HCT116 (cell line): ENCODE measurements at regions not wholly inside any gene's neighbourhood (a gene's known extent, or its start where the extent isn't known, plus 50 kb on each side); places are given as distances from the start of the nearest gene placed in this dataset.

Experiments
- ATAC-seq: fragments of 200-7000 bp; cut with Tn5 transposase; 2 replicates; pipeline ENCODE4 v1.9.1; 2020; ENCODE audit warnings: mild to moderate bottlenecking, moderate library complexity
- BruUV-seq: library from RNA; stranded (reverse); fragments of 400-500 nt; replicated peaks from 2 replicates; lab custom pipeline; 2021; lab: Mats Ljungman, UMichigan
- CTCF ChIA-PET: fragments of 300-600 bp; sonication (Branson Sonifier 250); formaldehyde crosslinking; loops from one replicate; lab custom pipeline; 2021; ENCODE audit warnings: antibody characterized with exemption; lab: Charles Lee
- POLR2A ChIA-PET: fragments of 300-600, 350-600 bp; sonication (Branson Sonifier 250); formaldehyde crosslinking; loops from one replicate; lab custom pipeline; 2021; ENCODE audit warnings: antibody characterized with exemption; lab: Charles Lee
- RAD21 ChIA-PET, 2 experiments: fragments of 300-600 bp; sonication (Branson Sonifier 250); formaldehyde crosslinking; loops; one replicate each; lab custom pipeline; 2023; ENCODE audit warnings: low total read pairs in 2 of 2; ENCODE audit not compliant: uncharacterized antibody in 2 of 2, unreplicated experiment in 2 of 2, low non-redundant PET in 1 of 2; lab: Charles Lee
- DNase-seq: peaks from one replicate; pipeline ENCODE4 v3.0.0-alpha.2; 2010; ENCODE audit warnings: low read depth, low spot score
- H2AFZ ChIP-seq: fragments of 200-600 bp; shearing (Covaris generic), sonication (generic); 2 replicates; pipeline ENCODE4 v1.6.1; 2017; ENCODE audit warnings: low read depth, mixed run types, mixed read lengths, antibody characterized with exemption, low read length; ENCODE audit not compliant: poor library complexity, severe bottlenecking
- H3K27ac ChIP-seq: 2 replicates; pipeline ENCODE4 v1.5.1; 2012; ENCODE audit warnings: low read depth, low read length
- H3K27me3 ChIP-seq: fragments of 200-600 bp; sonication (generic); 2 replicates; pipeline ENCODE4 v1.6.1; 2016; ENCODE audit warnings: mixed run types, low read length, mixed read lengths; ENCODE audit not compliant: insufficient read depth
- H3K36me3 ChIP-seq, 2 experiments: fragments of 200-500 bp in 1 of 2; fragments of 200-600 bp in 1 of 2; sonication (Bioruptor generic) in 1 of 2; sonication (generic) in 1 of 2; 2 replicates each; pipeline versions ENCODE4 v1.5.1 to v1.6.1; 2014 to 2016; ENCODE audit warnings: low read length in 2 of 2, inconsistent platforms in 1 of 2, mixed read lengths in 1 of 2, mixed run types in 1 of 2; ENCODE audit not compliant: insufficient read depth in 2 of 2, control insufficient read depth in 1 of 2
- H3K4me1 ChIP-seq, 2 experiments: fragments of 200-600 bp in 1 of 2; sonication (generic) in 1 of 2; 2 replicates each; pipeline versions ENCODE4 v1.5.1 to v1.6.1; 2012 to 2017; ENCODE audit warnings: low read length in 2 of 2, inconsistent platforms in 1 of 2, mild to moderate bottlenecking in 1 of 2, mixed read lengths in 1 of 2, mixed run types in 1 of 2, moderate library complexity in 1 of 2; ENCODE audit not compliant: insufficient read depth in 2 of 2, control insufficient read depth in 1 of 2
- H3K4me2 ChIP-seq: fragments of 200-600 bp; sonication (generic); 2 replicates; pipeline ENCODE4 v1.6.1; 2017; ENCODE audit warnings: mixed run types, low read length, mixed read lengths
- H3K4me3 ChIP-seq, 2 experiments: fragments of 200-600 bp in 1 of 2; sonication (generic) in 1 of 2; replicated peaks in 1 of 2; 2 replicates each; pipeline ENCODE4 v1.5.1; 2011 to 2016; ENCODE audit warnings: low read length in 2 of 2, control low read depth in 1 of 2, low read depth in 1 of 2, mild to moderate bottlenecking in 1 of 2, mixed read lengths in 1 of 2, mixed run types in 1 of 2
- H3K79me2 ChIP-seq: fragments of 200-600 bp; sonication (generic); 2 replicates; pipeline ENCODE4 v1.6.1; 2017; ENCODE audit warnings: mild to moderate bottlenecking, mixed run types, low read length, moderate library complexity, mixed read lengths; ENCODE audit not compliant: insufficient read depth
- H3K9ac ChIP-seq: fragments of 200-600 bp; sonication (generic); 2 replicates; pipeline ENCODE4 v1.6.1; 2016; ENCODE audit warnings: low read length, mixed read lengths
- H3K9me2 ChIP-seq: fragments of 200-600 bp; sonication (generic), shearing (Covaris generic); 2 replicates; pipeline ENCODE4 v1.6.1; 2017; ENCODE audit warnings: mixed run types, mild to moderate bottlenecking, moderate library complexity; ENCODE audit not compliant: insufficient read depth
- H3K9me3 ChIP-seq, 2 experiments: fragments of 200-500 bp in 1 of 2; fragments of 200-600 bp in 1 of 2; sonication (Bioruptor generic) in 1 of 2; sonication (generic) in 1 of 2; 2 replicates each; pipeline ENCODE4 v1.6.1; 2014 to 2017; ENCODE audit warnings: low read length in 2 of 2, mixed read lengths in 2 of 2, inconsistent platforms in 1 of 2, low read depth in 1 of 2, mild to moderate bottlenecking in 1 of 2, mixed run types in 1 of 2, moderate library complexity in 1 of 2; ENCODE audit not compliant: control insufficient read depth in 1 of 2, insufficient read depth in 1 of 2
- H4K20me1 ChIP-seq: fragments of 200-600 bp; sonication (generic), shearing (Covaris generic); 2 replicates; pipeline ENCODE4 v1.6.1; 2017; ENCODE audit warnings: mixed run types, mild to moderate bottlenecking, moderate library complexity; ENCODE audit not compliant: insufficient read depth
- CBX3 ChIP-seq: IDR thresholded peaks from 2 replicates; pipeline ENCODE4 v1.6.1; 2012; ENCODE audit warnings: low read depth
- EGR1 ChIP-seq: IDR thresholded peaks from 2 replicates; pipeline ENCODE4 v1.6.1; 2012; ENCODE audit warnings: low read depth
- ELF1 ChIP-seq: IDR thresholded peaks from 2 replicates; pipeline ENCODE4 v1.6.1; 2012; ENCODE audit warnings: low read depth, borderline replicate concordance
- EZH2phosphoT487 ChIP-seq: fragments of 200-600 bp; IDR thresholded peaks from 2 replicates; pipeline ENCODE4 v1.6.1; 2018; ENCODE audit warnings: antibody characterized with exemption, borderline replicate concordance
- FOSL1 ChIP-seq: IDR thresholded peaks from 2 replicates; pipeline ENCODE4 v1.6.1; 2012; ENCODE audit warnings: low read depth
- POLR2A ChIP-seq: IDR thresholded peaks from 2 replicates; pipeline ENCODE4 v1.7.0; 2011; ENCODE audit warnings: borderline replicate concordance; ENCODE audit not compliant: insufficient read depth, insufficient read length; ENCODE audit errors: extremely low read depth
- POLR2AphosphoS5 ChIP-seq: IDR thresholded peaks from 2 replicates; pipeline ENCODE4 v1.6.1; 2011; ENCODE audit warnings: mild to moderate bottlenecking, low read depth, low read length, moderate library complexity
- RAD21 ChIP-seq: IDR thresholded peaks from 2 replicates; pipeline ENCODE4 v1.6.1; 2012; ENCODE audit warnings: low read depth, mild to moderate bottlenecking
- REST ChIP-seq: IDR thresholded peaks from 2 replicates; pipeline ENCODE4 v1.6.1; 2012; ENCODE audit warnings: low read depth
- SIN3A ChIP-seq: IDR thresholded peaks from 2 replicates; pipeline ENCODE4 v1.6.1; 2012; ENCODE audit warnings: low read depth
- SRF ChIP-seq: IDR thresholded peaks from 2 replicates; pipeline ENCODE4 v1.6.1; 2012; ENCODE audit warnings: low read depth
- TCF7L2 ChIP-seq: IDR thresholded peaks from 2 replicates; pipeline ENCODE4 v1.7.0; 2011; ENCODE audit warnings: borderline replicate concordance, inconsistent platforms; ENCODE audit not compliant: insufficient read depth, insufficient read length; ENCODE audit errors: extremely low read depth
- YY1 ChIP-seq: IDR thresholded peaks from 2 replicates; pipeline ENCODE4 v1.6.1; 2011; ENCODE audit warnings: low read length, low read depth, moderate library complexity, mild to moderate bottlenecking; ENCODE audit not compliant: insufficient replicate concordance; ENCODE audit errors: extremely low read depth
- intact Hi-C: fragments of 100-400 bp; cut with micrococcal nuclease; formaldehyde crosslinking; loops from 2 replicates; pipeline ENCODE4 v1.10.0; 2022
- TF ChIP-seq, protein P1 (sequence below): IDR thresholded peaks from 2 replicates; pipeline ENCODE4 v1.6.1; 2012
- TF ChIP-seq, protein P2 (sequence below), 3 experiments: fragments of 200-600 bp in 1 of 3; sonication (generic) in 1 of 3; IDR thresholded peaks in 2 of 3; conservative IDR thresholded peaks in 1 of 3; 2 replicates each; pipeline ENCODE4 v1.5.1; 2012 to 2017; ENCODE audit warnings: low read depth in 2 of 3, low read length in 2 of 3, antibody characterized with exemption in 1 of 3, borderline replicate concordance in 1 of 3, control low read depth in 1 of 3, mild to moderate bottlenecking in 1 of 3, mixed read lengths in 1 of 3, mixed run types in 1 of 3, moderate library complexity in 1 of 3; ENCODE audit not compliant: insufficient read depth in 1 of 3

- intact Hi-C loops = no loop called here
- Histone ChIP-seq H2AFZ (peak overlapping the region; percentile 65), H3K9me3 (no peaks in the 10 kb centered on the region), H3K36me3 (no peaks in the 10 kb centered on the region), H3K27ac (no peak overlapping the region), H3K4me1 (peaks cover 10 to 19% of the 10 kb centered on the region in 2 experiments; a peak in 3 of 4 replicates), H4K20me1 (no peaks in the 10 kb centered on the region), H3K79me2 (no peaks in the 10 kb centered on the region), H3K9ac (no peak overlapping the region), H3K4me2 (no peak overlapping the region), H3K27me3 (no peaks in the 10 kb centered on the region), H3K4me3 (no peak overlapping the region), H3K9me2 (no peaks in the 10 kb centered on the region)
- POLR2A ChIA-PET = no interaction called here
- no TSS peak for BruUV-seq
- DNase-seq = no peak
- ATAC-seq = no peak
- no peak for TF ChIP-seq RAD21
- no peak for TF ChIP-seq EZH2phosphoT487
- TF ChIP-seq YY1 = no peak
- TF ChIP-seq POLR2A = no peak
- TF ChIP-seq ELF1 = no peak
- RAD21 ChIA-PET = no interaction called here
- CTCF ChIA-PET = no interaction called here
Observed at GRCh38 chr9:72431036-72431435, 66.0 kb upstream of the ZFAND5 start.

DNA sequence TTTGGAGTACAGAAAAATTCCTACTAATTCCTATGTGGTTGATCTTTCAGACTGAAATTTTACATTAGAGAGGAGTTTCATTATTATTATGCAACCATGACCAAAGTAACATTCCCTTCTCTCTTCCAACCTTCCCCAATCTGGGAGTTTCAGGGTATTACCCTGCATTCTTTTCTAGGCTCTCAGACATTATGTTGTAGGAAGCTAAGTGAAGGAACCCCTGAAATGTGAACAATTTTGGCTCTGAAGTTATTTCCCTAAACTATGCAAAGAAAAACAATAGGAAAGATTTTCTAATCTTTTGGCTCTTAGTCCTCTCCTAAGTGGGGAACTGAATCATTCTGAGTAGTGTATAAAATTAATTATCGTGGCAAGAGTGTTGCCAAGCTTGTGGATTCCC, 63.3 kb upstream of the ZFAND5 start:
- Histone ChIP-seq H3K9me2 (no peaks in the 10 kb centered on the region), H3K27me3 (no peaks in the 10 kb centered on the region), H4K20me1 (no peaks in the 10 kb centered on the region), H3K4me2 (no peak overlapping the region), H3K9ac (no peak overlapping the region), H3K4me3 (no peak overlapping the region), H3K36me3 (no peaks in the 10 kb centered on the region), H3K9me3 (no peaks in the 10 kb centered on the region), H3K4me1 (peaks cover 1 to 6% of the 10 kb centered on the region in 2 experiments; a peak in 3 of 4 replicates), H2AFZ (no peak overlapping the region), H3K79me2 (no peaks in the 10 kb centered on the region), H3K27ac (no peak overlapping the region)
- ChIA-PET RAD21 (no interaction called here), POLR2A (interaction anchor here (0.5 to 1.1 kb wide), 2 partner anchors 63 to 82 kb away, joined by 3 to 4 read pairs; partner anchors contain the start of gene ZFAND5), CTCF (no interaction called here)
- ATAC-seq = no peak
- no peak for DNase-seq
- BruUV-seq = no TSS peak
- intact Hi-C loops = no loop called here
- TF ChIP-seq, protein P1, sequence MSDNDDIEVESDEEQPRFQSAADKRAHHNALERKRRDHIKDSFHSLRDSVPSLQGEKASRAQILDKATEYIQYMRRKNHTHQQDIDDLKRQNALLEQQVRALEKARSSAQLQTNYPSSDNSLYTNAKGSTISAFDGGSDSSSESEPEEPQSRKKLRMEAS = no peak
- TF ChIP-seq SIN3A (no peak), POLR2AphosphoS5 (no peak), EZH2phosphoT487 (no peak), REST (no peak), FOSL1 (no peak), ELF1 (no peak), EGR1 (no peak), SRF (no peak), CBX3 (no peak), YY1 (no peak), TCF7L2 (no peak)
- TF ChIP-seq, protein P2, sequence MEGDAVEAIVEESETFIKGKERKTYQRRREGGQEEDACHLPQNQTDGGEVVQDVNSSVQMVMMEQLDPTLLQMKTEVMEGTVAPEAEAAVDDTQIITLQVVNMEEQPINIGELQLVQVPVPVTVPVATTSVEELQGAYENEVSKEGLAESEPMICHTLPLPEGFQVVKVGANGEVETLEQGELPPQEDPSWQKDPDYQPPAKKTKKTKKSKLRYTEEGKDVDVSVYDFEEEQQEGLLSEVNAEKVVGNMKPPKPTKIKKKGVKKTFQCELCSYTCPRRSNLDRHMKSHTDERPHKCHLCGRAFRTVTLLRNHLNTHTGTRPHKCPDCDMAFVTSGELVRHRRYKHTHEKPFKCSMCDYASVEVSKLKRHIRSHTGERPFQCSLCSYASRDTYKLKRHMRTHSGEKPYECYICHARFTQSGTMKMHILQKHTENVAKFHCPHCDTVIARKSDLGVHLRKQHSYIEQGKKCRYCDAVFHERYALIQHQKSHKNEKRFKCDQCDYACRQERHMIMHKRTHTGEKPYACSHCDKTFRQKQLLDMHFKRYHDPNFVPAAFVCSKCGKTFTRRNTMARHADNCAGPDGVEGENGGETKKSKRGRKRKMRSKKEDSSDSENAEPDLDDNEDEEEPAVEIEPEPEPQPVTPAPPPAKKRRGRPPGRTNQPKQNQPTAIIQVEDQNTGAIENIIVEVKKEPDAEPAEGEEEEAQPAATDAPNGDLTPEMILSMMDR (IDR thresholded peaks at IDR 0.05 in 2 of 3, conservative IDR thresholded peaks at IDR 0.05 in 1 of 3; ENCODE audit: borderline replicate concordance in 1 of 3, insufficient read depth in 1 of 3, low read depth in 2 of 3, low read length in 2 of 3) = no peak
